ENCODE measurements at regions not wholly inside any gene's neighbourhood (a gene's known extent, or its start where the extent isn't known, plus 50 kb on each side); places are given as distances from the start of the nearest gene placed in this dataset.

GRCh38 chr5:103353581-103353980, 95.0 kb downstream of the MACIR start:
- no peak for DNase-seq (ENCODE audit: low read depth)
- H3K4me3 ChIP-seq (ENCODE audit: low read depth, low read length), result no peak overlapping the region
- TF ChIP-seq MAX (IDR thresholded peaks at IDR 0.05; ENCODE audit: low read depth, low read length) (no peak), POLR2A (IDR thresholded peaks at IDR 0.05; ENCODE audit: extremely low read depth, insufficient read length) (no peak), MYC (IDR thresholded peaks at IDR 0.05; ENCODE audit: low read depth, low read length) (no peak)
- TF ChIP-seq, protein P1, sequence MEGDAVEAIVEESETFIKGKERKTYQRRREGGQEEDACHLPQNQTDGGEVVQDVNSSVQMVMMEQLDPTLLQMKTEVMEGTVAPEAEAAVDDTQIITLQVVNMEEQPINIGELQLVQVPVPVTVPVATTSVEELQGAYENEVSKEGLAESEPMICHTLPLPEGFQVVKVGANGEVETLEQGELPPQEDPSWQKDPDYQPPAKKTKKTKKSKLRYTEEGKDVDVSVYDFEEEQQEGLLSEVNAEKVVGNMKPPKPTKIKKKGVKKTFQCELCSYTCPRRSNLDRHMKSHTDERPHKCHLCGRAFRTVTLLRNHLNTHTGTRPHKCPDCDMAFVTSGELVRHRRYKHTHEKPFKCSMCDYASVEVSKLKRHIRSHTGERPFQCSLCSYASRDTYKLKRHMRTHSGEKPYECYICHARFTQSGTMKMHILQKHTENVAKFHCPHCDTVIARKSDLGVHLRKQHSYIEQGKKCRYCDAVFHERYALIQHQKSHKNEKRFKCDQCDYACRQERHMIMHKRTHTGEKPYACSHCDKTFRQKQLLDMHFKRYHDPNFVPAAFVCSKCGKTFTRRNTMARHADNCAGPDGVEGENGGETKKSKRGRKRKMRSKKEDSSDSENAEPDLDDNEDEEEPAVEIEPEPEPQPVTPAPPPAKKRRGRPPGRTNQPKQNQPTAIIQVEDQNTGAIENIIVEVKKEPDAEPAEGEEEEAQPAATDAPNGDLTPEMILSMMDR (IDR thresholded peaks at IDR 0.05; ENCODE audit: low read depth, low read length), result no peak

GRCh38 chr5:103347716-103348423, 89.3 kb downstream of the MACIR start:
- no peak overlapping the region for H3K4me3 ChIP-seq (ENCODE audit: low read depth, low read length)
- TF ChIP-seq MYC (IDR thresholded peaks at IDR 0.05; ENCODE audit: low read depth, low read length), result no peak
- TF ChIP-seq MAX (IDR thresholded peaks at IDR 0.05; ENCODE audit: low read depth, low read length), result no peak
- TF ChIP-seq POLR2A (IDR thresholded peaks at IDR 0.05; ENCODE audit: extremely low read depth, insufficient read length), result no peak
- TF ChIP-seq, protein P1 (IDR thresholded peaks at IDR 0.05; ENCODE audit: low read depth, low read length), result no peak
- no peak for DNase-seq (ENCODE audit: low read depth)

- no peak overlapping the region for H3K4me3 ChIP-seq (ENCODE audit: low read depth, low read length)
- TF ChIP-seq POLR2A (IDR thresholded peaks at IDR 0.05; ENCODE audit: extremely low read depth, insufficient read length), result no peak
- TF ChIP-seq MYC (IDR thresholded peaks at IDR 0.05; ENCODE audit: low read depth, low read length), result no peak
- no peak for TF ChIP-seq MAX (IDR thresholded peaks at IDR 0.05; ENCODE audit: low read depth, low read length)
- TF ChIP-seq, protein P1 (IDR thresholded peaks at IDR 0.05; ENCODE audit: low read depth, low read length), result no peak
- DNase-seq (ENCODE audit: low read depth), result no peak
Observed at GRCh38 chr5:103346162-103346748, 87.7 kb downstream of the MACIR start.

DNA sequence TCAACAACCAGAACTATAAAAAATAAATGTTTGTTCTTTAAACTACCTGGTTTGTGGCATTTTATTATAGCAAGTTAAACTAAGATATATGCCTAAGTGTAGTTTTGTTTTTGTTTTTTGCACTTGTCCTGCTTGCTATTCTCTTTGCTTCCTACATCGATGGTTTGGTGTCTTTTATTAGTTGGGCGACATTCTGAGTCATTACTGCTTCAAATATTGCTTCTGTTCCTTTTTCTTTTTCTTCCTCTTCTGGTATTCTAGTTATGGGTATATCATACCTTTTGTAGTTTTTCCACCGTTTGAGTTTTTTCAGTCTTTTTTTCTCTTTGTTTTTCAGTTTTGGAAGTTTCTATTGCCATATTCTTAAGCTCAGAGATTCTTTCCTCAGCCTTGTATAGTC, 86.9 kb downstream of the MACIR start:
- TF ChIP-seq MAX (IDR thresholded peaks at IDR 0.05; ENCODE audit: low read depth, low read length) (no peak), POLR2A (IDR thresholded peaks at IDR 0.05; ENCODE audit: extremely low read depth, insufficient read length) (no peak), MYC (IDR thresholded peaks at IDR 0.05; ENCODE audit: low read depth, low read length) (no peak)
- TF ChIP-seq, protein P1 (IDR thresholded peaks at IDR 0.05; ENCODE audit: low read depth, low read length), result no peak
- no peak overlapping the region for H3K4me3 ChIP-seq (ENCODE audit: low read depth, low read length)
- DNase-seq (ENCODE audit: low read depth), result no peak

GRCh38 chr5:103340717-103341388, 82.3 kb downstream of the MACIR start:
- DNase-seq (ENCODE audit: low read depth), result no peak
- TF ChIP-seq MYC (IDR thresholded peaks at IDR 0.05; ENCODE audit: low read depth, low read length) (no peak), POLR2A (IDR thresholded peaks at IDR 0.05; ENCODE audit: extremely low read depth, insufficient read length) (no peak), MAX (IDR thresholded peaks at IDR 0.05; ENCODE audit: low read depth, low read length) (no peak)
- TF ChIP-seq, protein P1 (IDR thresholded peaks at IDR 0.05; ENCODE audit: low read depth, low read length), result no peak
- H3K4me3 ChIP-seq (ENCODE audit: low read depth, low read length), result no peak overlapping the region

Data from NB4 (cell line).